ENCODE measurements at regions not wholly inside any gene's neighbourhood (a gene's known extent, or its start where the extent isn't known, plus 50 kb on each side); places are given as distances from the start of the nearest gene placed in this dataset.

- TF ChIP-seq CTCF (conservative IDR thresholded peaks at IDR 0.05; ENCODE audit: low read length) (no peak), EZH2phosphoT487 (IDR thresholded peaks at IDR 0.05; ENCODE audit: borderline replicate concordance) (no peak)
Measured at GRCh38 chr9:106443520-106443919, 419.4 kb upstream of the ZNF462 start.

Measured in Loucy (cell line).